GM18873 (cell line): ENCODE measurements at regions not wholly inside any gene's neighbourhood (a gene's known extent, or its start where the extent isn't known, plus 50 kb on each side); places are given as distances from the start of the nearest gene placed in this dataset.
"Not testable (repeated sequence)": the region's sequence is repeated elsewhere in the genome, so short reads cannot be mapped to it uniquely, and the experiment has no call there.

Source experiments
- ATAC-seq: cut with Tn5 transposase; IDR thresholded peaks from one replicate; pipeline ENCODE4 v1.9.1; 2021; ENCODE audit warnings: mild to moderate bottlenecking, moderate library complexity, moderate number of reproducible peaks; ENCODE audit not compliant: unreplicated experiment, low FRiP score

- no peak for ATAC-seq
Observed at GRCh38 chr7:91397612-91398011, 133.4 kb downstream of the FZD1 start.

GRCh38 chr7:91398341-91398740 is 134.1 kb downstream of the FZD1 start:
- no peak for ATAC-seq

DNA sequence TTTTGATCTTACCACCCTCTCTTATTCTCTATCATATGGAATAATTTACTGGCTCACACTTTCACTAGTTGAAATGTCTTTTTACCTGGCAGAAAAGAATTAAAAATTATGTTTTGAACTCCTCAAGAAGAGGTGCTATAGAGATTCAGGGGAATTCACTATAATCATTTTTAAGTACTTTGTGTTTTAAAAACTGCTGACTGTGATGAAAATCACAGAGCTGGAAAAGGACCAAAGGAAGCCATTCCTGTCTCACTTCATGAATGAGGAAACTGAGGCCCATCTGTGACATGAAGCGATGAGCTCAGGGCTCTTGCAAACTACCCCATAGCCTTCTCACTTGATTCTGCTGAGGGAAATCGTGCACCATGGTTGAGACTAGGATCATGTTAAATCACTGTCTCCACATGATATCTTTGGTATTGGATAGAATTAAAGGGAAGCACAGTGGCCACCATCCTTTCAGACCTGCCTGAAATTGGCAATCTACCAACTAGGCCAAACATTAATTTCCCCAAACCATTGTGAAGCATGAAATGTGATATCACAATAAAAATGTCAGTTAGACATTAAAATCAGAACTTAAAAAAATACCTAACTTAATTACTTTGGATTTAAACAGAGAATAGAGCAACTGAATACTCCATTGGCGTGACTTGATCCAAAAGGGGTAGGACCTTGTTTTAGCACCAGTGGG is 141.0 kb downstream of the FZD1 start:
- no peak for ATAC-seq

DNA sequence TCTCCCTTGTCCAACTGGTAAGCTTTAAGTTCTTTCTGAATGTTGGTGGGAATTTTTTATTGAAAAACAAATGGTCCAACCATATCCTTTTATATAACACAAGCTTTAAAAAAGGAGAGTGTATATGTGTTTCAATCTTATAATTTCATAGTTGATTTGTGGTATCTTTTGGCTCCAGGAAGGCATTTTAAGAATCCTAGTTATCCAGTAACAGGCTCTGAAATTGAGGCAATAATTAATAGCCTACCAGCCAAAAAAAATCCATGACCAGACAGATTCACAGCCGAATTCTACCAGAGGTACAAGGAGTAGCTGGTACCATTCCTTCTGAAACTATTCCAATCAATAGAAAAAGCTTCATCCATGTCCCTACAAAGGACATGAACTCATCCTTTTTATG is 141.6 kb downstream of the FZD1 start:
- ATAC-seq = not testable (repeated sequence)

DNA sequence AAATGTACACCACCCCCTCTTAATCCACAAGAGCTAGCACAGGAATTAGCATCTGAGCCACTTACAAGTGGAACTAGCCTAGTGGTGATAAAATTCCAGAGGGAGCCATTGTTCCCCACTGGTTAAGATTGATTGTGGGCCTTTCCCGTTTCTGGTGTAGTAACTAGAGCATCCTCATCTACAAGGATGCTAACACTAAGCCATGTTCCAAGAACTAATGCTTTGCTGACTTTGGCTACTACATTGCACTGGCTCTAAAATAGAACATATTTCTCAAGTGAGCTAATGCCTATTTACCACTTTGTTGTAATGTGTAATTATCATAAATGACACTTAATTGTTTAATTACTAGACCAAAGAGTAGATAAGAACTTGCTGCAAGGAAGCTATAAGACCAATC is 143.7 kb downstream of the FZD1 start:
- no peak for ATAC-seq

- no peak for ATAC-seq
Observed at GRCh38 chr7:91408388-91409154, 144.3 kb downstream of the FZD1 start.

GRCh38 chr7:91411060-91411459 is 146.8 kb downstream of the FZD1 start:
- no peak for ATAC-seq

DNA sequence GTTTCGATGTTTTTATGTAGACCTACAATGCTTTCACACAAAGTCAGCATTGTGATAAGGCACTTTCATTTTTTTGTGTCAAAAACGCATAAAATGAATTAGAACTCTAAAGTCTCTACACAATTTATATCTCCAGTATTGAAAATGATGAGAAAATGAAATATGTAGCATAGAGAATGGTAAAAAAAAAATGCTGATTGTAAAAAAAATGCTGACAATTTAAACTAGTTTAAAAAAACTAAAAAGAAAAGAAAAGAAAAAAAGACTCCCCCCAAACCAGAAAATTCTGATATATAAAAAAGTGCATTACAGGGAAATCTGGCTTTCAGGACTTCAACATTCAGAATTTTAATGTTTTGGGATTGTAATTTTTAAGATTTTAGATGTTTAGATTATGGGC is 148.1 kb downstream of the FZD1 start:
- no peak for ATAC-seq

DNA sequence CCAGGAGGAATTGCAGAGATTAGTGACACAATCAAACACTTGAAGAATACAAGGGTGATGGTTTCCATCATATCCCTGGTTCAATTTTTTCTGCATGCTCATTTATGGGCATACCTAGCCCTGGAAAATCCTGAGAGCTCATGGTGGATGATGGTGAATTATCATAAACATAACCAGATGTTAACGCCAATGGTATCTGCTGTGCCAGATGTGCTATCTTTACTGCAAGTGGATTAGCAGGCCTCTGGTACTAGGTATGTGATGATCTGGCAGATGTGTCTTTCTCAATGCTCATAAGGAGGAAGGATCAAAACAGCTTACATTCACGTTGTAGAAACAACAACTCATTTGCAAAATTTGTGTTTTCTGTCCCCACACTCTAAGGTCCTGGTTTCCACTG is 150.5 kb downstream of the FZD1 start:
- ATAC-seq = no peak

- no peak for ATAC-seq
Observed at GRCh38 chr7:91416155-91416865, 152.1 kb downstream of the FZD1 start.

DNA sequence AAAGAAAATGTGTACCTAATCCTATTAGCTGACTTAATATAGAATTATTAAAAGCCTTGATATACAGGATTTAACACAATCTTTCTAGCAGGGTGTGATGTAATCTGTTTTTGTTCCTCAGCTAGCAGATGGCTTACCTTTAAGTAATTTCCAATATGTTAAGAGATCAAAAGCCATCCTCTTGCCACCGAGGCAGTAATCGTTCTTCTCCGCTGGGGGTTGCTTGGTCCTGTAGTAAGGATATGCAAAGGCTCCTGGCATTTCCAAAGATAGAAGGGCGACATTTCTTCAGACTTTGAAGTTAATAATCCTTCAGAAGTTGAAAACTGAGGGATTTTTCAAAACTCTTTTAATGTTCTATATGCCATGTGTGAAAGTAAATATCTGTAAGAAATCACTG is 156.4 kb downstream of the FZD1 start:
- ATAC-seq = no peak

DNA sequence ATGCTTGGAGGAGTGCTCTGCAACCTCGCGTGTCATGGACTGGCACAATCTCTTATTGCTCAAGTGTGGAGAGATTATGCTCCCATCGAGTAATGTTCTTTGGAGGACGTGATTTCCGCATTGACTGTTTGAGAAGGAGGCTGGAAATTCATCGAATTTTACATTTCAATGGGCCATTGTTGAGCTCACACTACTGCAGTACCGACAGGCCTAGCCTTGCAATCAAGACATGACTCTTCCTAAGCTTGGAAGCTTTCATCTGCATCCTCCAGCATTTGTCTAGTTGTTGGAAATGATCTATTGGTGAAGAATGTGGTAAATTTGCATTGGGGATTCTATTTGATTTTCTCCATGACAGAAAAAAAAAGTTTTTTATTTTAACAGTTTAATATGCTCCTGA is 156.8 kb downstream of the FZD1 start:
- ATAC-seq = no peak

DNA sequence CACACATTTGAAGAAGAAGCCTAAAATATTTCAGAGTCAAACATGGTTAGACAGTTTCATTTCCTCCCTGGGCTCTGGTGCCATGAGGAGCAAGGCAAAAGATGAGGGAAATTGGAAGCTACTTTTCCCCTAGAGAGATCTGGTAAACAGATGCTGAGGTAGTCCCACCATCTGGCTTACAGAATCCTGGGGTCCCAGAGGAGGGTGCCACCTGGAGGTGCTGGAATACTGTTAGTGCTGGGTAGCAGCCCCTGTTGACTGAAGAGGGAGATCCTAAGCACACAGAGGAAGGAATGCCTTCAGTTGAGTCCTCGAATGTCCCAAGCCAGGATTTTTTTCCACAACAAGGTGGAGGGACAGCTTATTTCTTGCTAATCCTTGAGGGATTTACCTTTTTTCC is 160.1 kb downstream of the FZD1 start:
- no peak for ATAC-seq

GRCh38 chr7:91425149-91425548 is 160.9 kb downstream of the FZD1 start:
- ATAC-seq = no peak

DNA sequence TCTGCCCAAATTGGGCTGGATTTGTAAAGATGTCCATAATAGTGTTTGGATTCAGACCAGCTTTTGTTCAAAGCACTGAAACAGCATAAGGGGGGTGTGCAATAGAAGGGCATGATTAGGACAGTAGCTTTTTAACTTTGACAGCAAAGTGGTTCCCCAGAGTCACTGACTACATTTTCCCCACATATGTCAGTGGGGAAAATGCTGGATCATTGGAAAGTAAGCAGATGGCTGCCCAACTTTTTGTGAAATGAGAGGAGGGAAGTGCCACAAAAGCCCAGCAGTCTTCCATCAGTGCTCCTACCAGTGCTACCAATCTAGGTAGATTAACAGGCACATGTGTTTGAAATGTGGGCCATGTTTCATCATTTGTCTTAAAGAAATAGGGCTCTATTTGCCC is 162.8 kb downstream of the FZD1 start:
- ATAC-seq = no peak

DNA sequence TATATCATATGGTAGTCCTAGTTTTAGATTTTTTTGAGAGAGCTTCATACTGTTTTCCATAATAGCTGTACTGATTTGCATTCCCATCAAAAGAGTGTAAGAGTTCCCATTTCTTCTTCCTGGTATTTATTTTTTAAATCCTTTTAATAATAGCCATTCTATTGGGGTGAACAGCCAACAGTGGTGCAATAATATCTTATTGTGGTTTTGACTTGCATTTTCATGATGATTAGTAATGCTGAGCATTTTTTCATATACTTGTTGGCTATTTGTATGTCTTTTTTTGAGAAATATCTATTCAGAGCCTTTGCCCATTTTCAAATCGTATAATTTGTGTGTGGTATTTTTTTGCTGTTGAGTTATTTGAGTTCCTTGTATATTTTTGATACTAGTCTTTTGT is 167.4 kb downstream of the FZD1 start:
- no peak for ATAC-seq

DNA sequence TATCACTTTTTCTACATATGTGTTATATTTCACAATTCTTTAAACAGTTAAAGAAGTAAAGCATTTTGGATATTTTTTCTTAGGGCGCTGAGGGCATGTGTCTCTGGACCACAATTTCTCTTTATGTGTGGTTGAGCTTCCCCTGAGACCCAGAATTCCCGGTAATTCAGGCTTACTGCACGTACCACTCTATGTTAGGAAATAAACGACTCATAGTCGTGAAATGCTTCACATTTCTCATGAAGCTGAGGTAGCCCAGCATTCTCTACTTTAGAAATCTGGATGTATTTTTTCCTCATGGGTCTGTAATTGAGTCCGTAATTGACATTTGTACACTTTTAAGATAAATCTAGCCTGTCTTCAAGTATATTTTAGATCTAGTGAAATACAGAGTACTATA is 170.6 kb downstream of the FZD1 start:
- no peak for ATAC-seq

- no peak for ATAC-seq
Observed at GRCh38 chr7:91435381-91436059, 171.3 kb downstream of the FZD1 start.

DNA sequence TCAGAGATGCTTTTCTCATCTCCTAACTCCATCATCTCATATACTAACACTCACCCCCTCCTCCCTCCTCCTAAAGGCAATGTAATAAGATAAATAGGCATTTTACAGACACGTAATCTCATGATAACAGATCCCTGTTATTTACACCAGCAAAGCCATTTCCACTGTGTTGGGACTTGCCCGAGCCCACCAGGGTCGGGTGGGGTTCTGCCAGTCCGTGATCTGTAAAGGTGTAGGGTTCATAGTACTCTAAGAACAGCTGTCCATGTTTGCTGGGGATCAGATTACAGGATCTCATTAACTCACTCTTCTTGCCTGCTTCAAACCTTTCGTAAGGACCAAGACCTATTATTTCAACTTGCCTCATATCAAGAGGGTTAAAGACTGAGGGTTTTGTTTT is 172.4 kb downstream of the FZD1 start:
- no peak for ATAC-seq

GRCh38 chr7:91440198-91440597 is 176.0 kb downstream of the FZD1 start:
- ATAC-seq = not testable (repeated sequence)

DNA sequence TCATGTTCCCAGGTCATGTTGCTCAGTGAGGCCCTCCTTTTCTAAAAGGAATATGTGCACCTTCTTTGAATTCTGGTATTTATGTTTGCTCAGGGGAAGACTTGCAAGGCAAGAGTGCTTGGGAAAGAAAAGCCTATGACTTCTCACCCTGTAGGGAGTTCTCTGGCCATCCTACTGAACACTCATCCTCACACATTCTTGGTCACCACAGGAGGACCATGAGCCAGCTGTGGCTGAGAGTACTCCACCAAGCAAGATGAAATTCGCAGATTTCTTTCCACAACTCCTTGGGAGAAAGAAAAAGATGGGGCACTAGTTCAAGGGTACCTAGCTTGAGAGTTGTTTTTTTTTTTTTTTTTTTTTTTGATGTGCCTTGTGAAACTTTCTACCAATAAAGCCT is 179.6 kb downstream of the FZD1 start:
- no peak for ATAC-seq
